ENCODE measurements at regions not wholly inside any gene's neighbourhood (a gene's known extent, or its start where the extent isn't known, plus 50 kb on each side); places are given as distances from the start of the nearest gene placed in this dataset.
"Not testable (repeated sequence)": the region's sequence is repeated elsewhere in the genome, so short reads cannot be mapped to it uniquely, and the experiment has no call there.

DNA sequence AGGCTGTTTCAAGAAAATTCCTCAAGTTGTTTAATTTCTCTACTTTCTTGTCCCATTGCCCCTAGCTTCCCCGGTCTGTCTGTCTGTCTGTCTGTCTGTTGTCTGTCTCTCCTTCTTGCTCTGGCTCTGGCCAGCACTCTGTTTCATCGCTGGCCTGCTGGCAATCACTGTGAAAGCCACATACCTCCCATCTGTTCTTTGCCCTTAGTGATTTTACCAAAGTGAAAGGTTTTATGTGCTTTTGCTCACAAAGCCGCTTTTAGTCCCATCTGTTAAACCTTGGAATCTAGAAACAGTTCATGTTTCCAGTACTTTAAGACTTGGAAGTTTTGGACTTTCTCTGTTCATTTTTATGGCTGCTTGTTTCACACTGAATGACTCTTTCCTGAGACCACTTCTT lies 87.8 kb upstream of the EXOC2 start:
- DNase-seq = no peak
- TF ChIP-seq EP300 (IDR thresholded peaks at IDR 0.05) = no peak
- Histone ChIP-seq H3K4me3 (no peak overlapping the region), H3K9me3 (no peaks in the 10 kb centered on the region), H3K27me3 (no peaks in the 10 kb centered on the region), H3K36me3 (no peaks in the 10 kb centered on the region), H3K4me1 (ENCODE audit: insufficient read depth) (no peaks in the 10 kb centered on the region), H3K27ac (no peak overlapping the region)
- intact Hi-C loops (cut with DNase I) = no loop called here
- WGBS, 3 donors = 84 to 87% (median 85%) methylated on average over 3 of the region's 3 CpGs

- WGBS, 3 donors = 82 to 88% (median 86%) methylated on average over 9 of the region's 9 CpGs
- Histone ChIP-seq H3K27me3 (no peaks in the 10 kb centered on the region), H3K36me3 (no peaks in the 10 kb centered on the region), H3K4me3 (no peak overlapping the region), H3K27ac (no peak overlapping the region), H3K9me3 (no peaks in the 10 kb centered on the region), H3K4me1 (ENCODE audit: insufficient read depth) (no peaks in the 10 kb centered on the region)
- intact Hi-C loops (cut with DNase I) = no loop called here
- DNase-seq = no peak
- TF ChIP-seq POLR2A (IDR thresholded peaks at IDR 0.05) = no peak
- TF ChIP-seq EP300 (IDR thresholded peaks at IDR 0.05) = no peak
- TF ChIP-seq, protein P1, sequence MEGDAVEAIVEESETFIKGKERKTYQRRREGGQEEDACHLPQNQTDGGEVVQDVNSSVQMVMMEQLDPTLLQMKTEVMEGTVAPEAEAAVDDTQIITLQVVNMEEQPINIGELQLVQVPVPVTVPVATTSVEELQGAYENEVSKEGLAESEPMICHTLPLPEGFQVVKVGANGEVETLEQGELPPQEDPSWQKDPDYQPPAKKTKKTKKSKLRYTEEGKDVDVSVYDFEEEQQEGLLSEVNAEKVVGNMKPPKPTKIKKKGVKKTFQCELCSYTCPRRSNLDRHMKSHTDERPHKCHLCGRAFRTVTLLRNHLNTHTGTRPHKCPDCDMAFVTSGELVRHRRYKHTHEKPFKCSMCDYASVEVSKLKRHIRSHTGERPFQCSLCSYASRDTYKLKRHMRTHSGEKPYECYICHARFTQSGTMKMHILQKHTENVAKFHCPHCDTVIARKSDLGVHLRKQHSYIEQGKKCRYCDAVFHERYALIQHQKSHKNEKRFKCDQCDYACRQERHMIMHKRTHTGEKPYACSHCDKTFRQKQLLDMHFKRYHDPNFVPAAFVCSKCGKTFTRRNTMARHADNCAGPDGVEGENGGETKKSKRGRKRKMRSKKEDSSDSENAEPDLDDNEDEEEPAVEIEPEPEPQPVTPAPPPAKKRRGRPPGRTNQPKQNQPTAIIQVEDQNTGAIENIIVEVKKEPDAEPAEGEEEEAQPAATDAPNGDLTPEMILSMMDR (IDR thresholded peaks at IDR 0.05) = no peak
These were observed 84.0 kb upstream of the EXOC2 start for GRCh38 chr6:776951-777350.

GRCh38 chr6:776528-776931 lies 83.6 kb upstream of the EXOC2 start:
- no peaks in the 10 kb centered on the region for H3K9me3 ChIP-seq
- no peak overlapping the region for H3K4me3 ChIP-seq
- TF ChIP-seq, protein P1 (IDR thresholded peaks at IDR 0.05) = no peak
- TF ChIP-seq EP300 (IDR thresholded peaks at IDR 0.05) = no peak
- no peak for TF ChIP-seq POLR2A (IDR thresholded peaks at IDR 0.05)
- 43 to 48% (median 44%) methylated on average over 3 of the region's 3 CpGs for WGBS, 3 donors
- no peaks in the 10 kb centered on the region for H3K4me1 ChIP-seq (ENCODE audit: insufficient read depth)
- no peak overlapping the region for H3K27ac ChIP-seq
- no peaks in the 10 kb centered on the region for H3K36me3 ChIP-seq
- DNase-seq = no peak
- intact Hi-C loops (cut with DNase I) = no loop called here
- H3K27me3 ChIP-seq = no peaks in the 10 kb centered on the region

- 51 to 79% (median 62%) methylated on average over 5 of the region's 5 CpGs for WGBS, 3 donors
- intact Hi-C loops (cut with DNase I) = no loop called here
- H3K27ac ChIP-seq = no peak overlapping the region
- no peak overlapping the region for H3K4me3 ChIP-seq
- no peak for DNase-seq
- no peaks in the 10 kb centered on the region for H3K4me1 ChIP-seq (ENCODE audit: insufficient read depth)
- no peak for TF ChIP-seq POLR2A (IDR thresholded peaks at IDR 0.05)
- TF ChIP-seq EP300 (IDR thresholded peaks at IDR 0.05) = no peak
- no peaks in the 10 kb centered on the region for H3K9me3 ChIP-seq
- H3K27me3 ChIP-seq = no peaks in the 10 kb centered on the region
- H3K36me3 ChIP-seq = no peaks in the 10 kb centered on the region
These were observed 82.9 kb upstream of the EXOC2 start for GRCh38 chr6:775863-776262.

DNA sequence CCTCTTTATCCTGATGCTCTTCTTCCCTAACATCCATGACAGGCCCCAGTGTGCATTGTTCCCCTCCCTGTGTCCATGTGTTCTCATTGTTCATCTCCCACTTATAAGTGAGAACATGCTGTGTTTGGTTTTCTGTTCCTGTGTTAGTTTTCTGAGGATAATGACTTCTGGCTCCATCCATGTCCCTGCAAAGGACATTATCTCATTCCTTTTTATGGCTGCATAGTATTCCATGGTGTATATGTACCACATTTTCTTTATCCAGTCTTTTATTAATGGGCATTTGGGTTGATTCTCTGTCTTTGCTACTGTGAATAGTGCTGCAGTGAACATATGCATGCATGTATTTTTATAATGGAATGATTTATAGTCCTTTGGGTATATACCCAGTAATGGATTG lies 78.7 kb upstream of the EXOC2 start:
- DNase-seq; H3K4me1 ChIP-seq (ENCODE audit: insufficient read depth); H3K9me3 ChIP-seq; H3K36me3 ChIP-seq; H3K27me3 ChIP-seq; H3K4me3 ChIP-seq; H3K27ac ChIP-seq; intact Hi-C loops (cut with DNase I): not testable (repeated sequence)

GRCh38 chr6:767755-768512 lies 75.0 kb upstream of the EXOC2 start:
- Histone ChIP-seq H3K27me3 (no peaks in the 10 kb centered on the region), H3K9me3 (no peaks in the 10 kb centered on the region), H3K36me3 (no peaks in the 10 kb centered on the region), H3K4me3 (no peak overlapping the region), H3K27ac (no peak overlapping the region), H3K4me1 (ENCODE audit: insufficient read depth) (no peaks in the 10 kb centered on the region)
- DNase-seq = no peak
- WGBS, 3 donors = 83 to 92% (median 84%) methylated on average over 4 of the region's 4 CpGs
- TF ChIP-seq, protein P1 (IDR thresholded peaks at IDR 0.05) = no peak
- TF ChIP-seq POLR2A (IDR thresholded peaks at IDR 0.05) (no peak), EP300 (IDR thresholded peaks at IDR 0.05) (no peak)
- intact Hi-C loops (cut with DNase I) = no loop called here

All from ovary (tissue), 7 donors.